ENCODE measurements at regions not wholly inside any gene's neighbourhood (a gene's known extent, or its start where the extent isn't known, plus 50 kb on each side); places are given as distances from the start of the nearest gene placed in this dataset.
"Not testable (repeated sequence)": the region's sequence is repeated elsewhere in the genome, so short reads cannot be mapped to it uniquely, and the experiment has no call there.

- H3K9me3 ChIP-seq (replicated peaks; ENCODE audit: control insufficient read depth, insufficient read depth, low read length); H3K9ac ChIP-seq (replicated peaks; ENCODE audit: extremely low read depth, insufficient read depth, low read length); H3K4me1 ChIP-seq (ENCODE audit: control insufficient read depth, extremely low read depth, insufficient read depth, low read length); POLR2A ChIA-PET; DNase-seq (ENCODE audit: low read depth, low spot score); H4K20me1 ChIP-seq (replicated peaks; ENCODE audit: control insufficient read depth, extremely low read depth, insufficient read depth, low read length); CTCF ChIA-PET; H3K27me3 ChIP-seq (ENCODE audit: control insufficient read depth in 2 of 2, insufficient read depth in 2 of 2, low read length in 2 of 2); intact Hi-C loops (cut with micrococcal nuclease); H3K79me2 ChIP-seq (ENCODE audit: control insufficient read depth, insufficient read depth, low read length); H3K9me1 ChIP-seq (replicated peaks; ENCODE audit: control insufficient read depth, extremely low read depth, insufficient read depth, low read length); H3K36me3 ChIP-seq (ENCODE audit: control insufficient read depth in 2 of 2, extremely low read depth in 1 of 2, insufficient read depth in 2 of 2, low read length in 2 of 2); H3K27ac ChIP-seq (ENCODE audit: insufficient read depth, low read depth, low read length); H3K4me2 ChIP-seq (ENCODE audit: insufficient read depth, low read length); H3K4me3 ChIP-seq (replicated peaks in 1 of 3; ENCODE audit: insufficient read depth in 1 of 3, low read depth in 1 of 3, low read length in 3 of 3); FAIRE-seq; H2AFZ ChIP-seq (ENCODE audit: low read depth, low read length); dilution Hi-C loops (cut with MboI; ENCODE audit: extremely low pct_ligation_motif_present, low sequenced_read_pairs); BruUV-seq (replicated peaks): not testable (repeated sequence)
Observed at GRCh38 chr5:21552263-21552662, 1300.9 kb downstream of the CDH12 start.

- H2AFZ ChIP-seq (ENCODE audit: low read depth, low read length); CTCF ChIA-PET; H3K36me3 ChIP-seq (ENCODE audit: control insufficient read depth in 2 of 2, extremely low read depth in 1 of 2, insufficient read depth in 2 of 2, low read length in 2 of 2); H3K9me1 ChIP-seq (replicated peaks; ENCODE audit: control insufficient read depth, extremely low read depth, insufficient read depth, low read length); H3K79me2 ChIP-seq (ENCODE audit: control insufficient read depth, insufficient read depth, low read length); H3K9me3 ChIP-seq (replicated peaks; ENCODE audit: control insufficient read depth, insufficient read depth, low read length); H3K4me1 ChIP-seq (ENCODE audit: control insufficient read depth, extremely low read depth, insufficient read depth, low read length); FAIRE-seq; H3K9ac ChIP-seq (replicated peaks; ENCODE audit: extremely low read depth, insufficient read depth, low read length); H3K27ac ChIP-seq (ENCODE audit: insufficient read depth, low read depth, low read length); dilution Hi-C loops (cut with MboI; ENCODE audit: extremely low pct_ligation_motif_present, low sequenced_read_pairs); H3K4me2 ChIP-seq (ENCODE audit: insufficient read depth, low read length); H4K20me1 ChIP-seq (replicated peaks; ENCODE audit: control insufficient read depth, extremely low read depth, insufficient read depth, low read length); DNase-seq (ENCODE audit: low read depth, low spot score); H3K27me3 ChIP-seq (ENCODE audit: control insufficient read depth in 2 of 2, insufficient read depth in 2 of 2, low read length in 2 of 2); BruUV-seq (replicated peaks); intact Hi-C loops (cut with micrococcal nuclease); H3K4me3 ChIP-seq (replicated peaks in 1 of 3; ENCODE audit: insufficient read depth in 1 of 3, low read depth in 1 of 3, low read length in 3 of 3); POLR2A ChIA-PET: not testable (repeated sequence)
Observed at GRCh38 chr5:21550916-21551315, 1302.2 kb downstream of the CDH12 start.

DNA sequence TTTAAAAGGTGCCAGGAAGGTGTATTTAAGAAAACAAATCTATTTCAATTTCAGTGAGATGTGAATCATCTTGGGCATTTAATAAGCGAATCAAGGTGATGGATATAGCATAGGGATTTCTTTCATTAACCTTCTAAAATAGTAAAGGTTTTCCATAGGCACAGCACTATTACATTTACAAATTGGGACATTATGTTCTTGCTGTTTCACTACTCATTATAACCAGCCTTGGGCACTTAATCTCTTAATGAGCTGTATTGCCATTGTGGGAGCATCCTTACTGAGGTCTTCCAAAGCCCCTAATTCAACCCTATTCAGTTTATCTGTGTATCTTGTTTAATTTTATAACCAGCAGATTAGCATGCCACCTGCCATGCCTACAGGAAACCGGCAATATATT, 1305.5 kb downstream of the CDH12 start:
- dilution Hi-C loops (cut with MboI; ENCODE audit: extremely low pct_ligation_motif_present, low sequenced_read_pairs); BruUV-seq (replicated peaks); intact Hi-C loops (cut with micrococcal nuclease): not testable (repeated sequence)

GRCh38 chr5:21535114-21535513, 1318.0 kb downstream of the CDH12 start:
- BruUV-seq (replicated peaks); H3K27me3 ChIP-seq (ENCODE audit: control insufficient read depth in 2 of 2, insufficient read depth in 2 of 2, low read length in 2 of 2); H3K4me2 ChIP-seq (ENCODE audit: insufficient read depth, low read length); dilution Hi-C loops (cut with MboI; ENCODE audit: extremely low pct_ligation_motif_present, low sequenced_read_pairs); H3K4me3 ChIP-seq (replicated peaks in 1 of 3; ENCODE audit: insufficient read depth in 1 of 3, low read depth in 1 of 3, low read length in 3 of 3); H3K27ac ChIP-seq (ENCODE audit: insufficient read depth, low read depth, low read length); H3K4me1 ChIP-seq (ENCODE audit: control insufficient read depth, extremely low read depth, insufficient read depth, low read length); H3K79me2 ChIP-seq (ENCODE audit: control insufficient read depth, insufficient read depth, low read length); intact Hi-C loops (cut with micrococcal nuclease); H3K36me3 ChIP-seq (ENCODE audit: control insufficient read depth in 2 of 2, extremely low read depth in 1 of 2, insufficient read depth in 2 of 2, low read length in 2 of 2); DNase-seq (ENCODE audit: low read depth, low spot score); H4K20me1 ChIP-seq (replicated peaks; ENCODE audit: control insufficient read depth, extremely low read depth, insufficient read depth, low read length); H3K9me3 ChIP-seq (replicated peaks; ENCODE audit: control insufficient read depth, insufficient read depth, low read length); H3K9ac ChIP-seq (replicated peaks; ENCODE audit: extremely low read depth, insufficient read depth, low read length); H2AFZ ChIP-seq (ENCODE audit: low read depth, low read length); H3K9me1 ChIP-seq (replicated peaks; ENCODE audit: control insufficient read depth, extremely low read depth, insufficient read depth, low read length); FAIRE-seq; POLR2A ChIA-PET; CTCF ChIA-PET: not testable (repeated sequence)

More for the DNA sequence above, 1305.5 kb downstream of the CDH12 start:
- H3K27ac ChIP-seq (ENCODE audit: insufficient read depth, low read depth, low read length); FAIRE-seq; CTCF ChIA-PET; H3K36me3 ChIP-seq (ENCODE audit: control insufficient read depth in 2 of 2, extremely low read depth in 1 of 2, insufficient read depth in 2 of 2, low read length in 2 of 2); H3K4me2 ChIP-seq (ENCODE audit: insufficient read depth, low read length); POLR2A ChIA-PET; H4K20me1 ChIP-seq (replicated peaks; ENCODE audit: control insufficient read depth, extremely low read depth, insufficient read depth, low read length); H3K9me1 ChIP-seq (replicated peaks; ENCODE audit: control insufficient read depth, extremely low read depth, insufficient read depth, low read length); H3K9me3 ChIP-seq (replicated peaks; ENCODE audit: control insufficient read depth, insufficient read depth, low read length); H3K4me1 ChIP-seq (ENCODE audit: control insufficient read depth, extremely low read depth, insufficient read depth, low read length); H3K79me2 ChIP-seq (ENCODE audit: control insufficient read depth, insufficient read depth, low read length); H3K27me3 ChIP-seq (ENCODE audit: control insufficient read depth in 2 of 2, insufficient read depth in 2 of 2, low read length in 2 of 2); H2AFZ ChIP-seq (ENCODE audit: low read depth, low read length); H3K9ac ChIP-seq (replicated peaks; ENCODE audit: extremely low read depth, insufficient read depth, low read length); DNase-seq (ENCODE audit: low read depth, low spot score); H3K4me3 ChIP-seq (replicated peaks in 1 of 3; ENCODE audit: insufficient read depth in 1 of 3, low read depth in 1 of 3, low read length in 3 of 3): not testable (repeated sequence)

Data from endothelial cell of umbilical vein (primary cell).